HEK293 (cell line): ENCODE measurements at regions not wholly inside any gene's neighbourhood (a gene's known extent, or its start where the extent isn't known, plus 50 kb on each side); places are given as distances from the start of the nearest gene placed in this dataset.

ENCODE experiments used
- CTCF ChIP-seq: fragments of 450-650 bp; formaldehyde crosslinking; IDR thresholded peaks from 2 replicates; pipeline ENCODE4 v1.5.1; 2016; ENCODE audit warnings: missing biosample characterization, missing genetic modification characterization
- TCF7L2 ChIP-seq: IDR thresholded peaks from 2 replicates; pipeline ENCODE4 v1.6.1; 2011; ENCODE audit warnings: low read depth, mild to moderate bottlenecking, inconsistent platforms, low read length, moderate library complexity, borderline replicate concordance
- ZBTB1 ChIP-seq: fragments of 450-650 bp; formaldehyde crosslinking; IDR thresholded peaks from 2 replicates; pipeline ENCODE4 v1.5.1; 2016; ENCODE audit warnings: missing biosample characterization, missing genetic modification characterization
- ZBTB10 ChIP-seq: fragments of 450-650 bp; formaldehyde crosslinking; IDR thresholded peaks from 2 replicates; pipeline ENCODE4 v1.5.1; 2016; ENCODE audit warnings: missing biosample characterization, missing genetic modification characterization
- ZFP41 ChIP-seq: fragments of 450-650 bp; formaldehyde crosslinking; IDR thresholded peaks from 2 replicates; pipeline ENCODE4 v1.5.1; 2016; ENCODE audit warnings: missing biosample characterization, missing genetic modification characterization, borderline replicate concordance
- ZNF10 ChIP-seq: fragments of 450-650 bp; formaldehyde crosslinking; IDR thresholded peaks from 2 replicates; pipeline ENCODE4 v1.5.1; 2017; ENCODE audit warnings: missing biosample characterization, missing genetic modification characterization
- ZNF266 ChIP-seq: fragments of 450-650 bp; formaldehyde crosslinking; IDR thresholded peaks from 2 replicates; pipeline ENCODE4 v1.5.1; 2016; ENCODE audit warnings: missing biosample characterization, missing genetic modification characterization, low read depth
- ZNF324 ChIP-seq: fragments of 450-650 bp; formaldehyde crosslinking; IDR thresholded peaks from 2 replicates; pipeline ENCODE4 v1.5.1; 2016; ENCODE audit warnings: missing biosample characterization, missing genetic modification characterization
- ZNF529 ChIP-seq: fragments of 450-650 bp; formaldehyde crosslinking; IDR thresholded peaks from 2 replicates; pipeline ENCODE4 v1.5.1; 2017; ENCODE audit warnings: missing genetic modification characterization, missing biosample characterization; ENCODE audit not compliant: insufficient replicate concordance
- ZNF670 ChIP-seq: fragments of 450-650 bp; formaldehyde crosslinking; IDR thresholded peaks from 2 replicates; pipeline ENCODE4 v1.5.1; 2016; ENCODE audit warnings: missing biosample characterization, missing genetic modification characterization, low read depth
- ZNF704 ChIP-seq: fragments of 450-650 bp; formaldehyde crosslinking; IDR thresholded peaks from 2 replicates; pipeline ENCODE4 v1.5.1; 2016; ENCODE audit warnings: missing biosample characterization, missing genetic modification characterization
- TF ChIP-seq, protein P1 (sequence below): fragments of 450-650 bp; formaldehyde crosslinking; IDR thresholded peaks from 2 replicates; pipeline ENCODE4 v1.5.1; 2016; ENCODE audit warnings: missing biosample characterization, missing genetic modification characterization
- TF ChIP-seq, protein P2 (sequence below): fragments of 450-650 bp; formaldehyde crosslinking; IDR thresholded peaks from 2 replicates; pipeline ENCODE4 v1.5.1; 2016; ENCODE audit warnings: missing biosample characterization, missing genetic modification characterization
- TF ChIP-seq, protein P3 (sequence below): fragments of 450-650 bp; formaldehyde crosslinking; IDR thresholded peaks from 2 replicates; pipeline ENCODE4 v1.5.1; 2017; ENCODE audit warnings: missing biosample characterization, missing genetic modification characterization

DNA sequence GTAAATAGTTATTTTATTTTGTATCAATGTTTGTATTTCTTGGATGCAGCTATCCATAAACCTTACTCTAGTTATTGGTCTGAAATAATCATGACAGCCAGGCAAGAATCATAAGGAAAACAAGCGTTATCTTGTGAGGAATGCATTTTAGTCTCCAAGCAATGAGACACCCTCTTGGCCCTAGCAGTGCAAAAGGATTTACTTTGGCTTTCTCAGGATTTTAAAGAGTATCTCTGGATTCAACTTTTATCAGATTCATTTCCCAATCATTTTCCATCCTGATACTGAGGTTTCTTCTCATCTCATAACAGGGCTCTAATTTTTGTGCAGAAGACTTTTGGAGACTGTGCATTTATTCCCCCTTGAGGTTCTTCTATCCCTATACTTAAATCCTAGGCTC lies 480.8 kb downstream of the TMX3 start:
- TF ChIP-seq CTCF (tag by site-specific recombination) (no peak), ZBTB10 (tag by site-specific recombination) (no peak), ZNF266 (no peak), ZNF10 (no peak), TCF7L2 (no peak), ZNF529 (tag by site-specific recombination) (no peak), ZNF324 (tag by site-specific recombination) (no peak), ZBTB1 (tag by site-specific recombination) (no peak), ZFP41 (tag by site-specific recombination) (no peak), ZNF704 (tag by site-specific recombination) (no peak), ZNF670 (tag by site-specific recombination) (no peak)
- TF ChIP-seq, protein P1, sequence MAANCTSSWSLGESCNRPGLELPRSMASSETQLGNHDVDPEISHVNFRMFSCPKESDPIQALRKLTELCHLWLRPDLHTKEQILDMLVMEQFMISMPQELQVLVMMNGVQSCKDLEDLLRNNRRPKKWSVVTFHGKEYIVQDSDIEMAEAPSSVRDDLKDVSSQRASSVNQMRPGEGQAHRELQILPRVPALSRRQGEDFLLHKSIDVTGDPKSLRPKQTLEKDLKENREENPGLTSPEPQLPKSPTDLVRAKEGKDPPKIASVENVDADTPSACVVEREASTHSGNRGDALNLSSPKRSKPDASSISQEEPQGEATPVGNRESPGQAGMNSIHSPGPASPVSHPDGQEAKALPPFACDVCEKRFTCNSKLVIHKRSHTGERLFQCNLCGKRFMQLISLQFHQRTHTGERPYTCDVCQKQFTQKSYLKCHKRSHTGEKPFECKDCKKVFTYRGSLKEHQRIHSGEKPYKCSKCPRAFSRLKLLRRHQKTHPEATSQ (tag by site-specific recombination): no peak
- TF ChIP-seq, protein P2, sequence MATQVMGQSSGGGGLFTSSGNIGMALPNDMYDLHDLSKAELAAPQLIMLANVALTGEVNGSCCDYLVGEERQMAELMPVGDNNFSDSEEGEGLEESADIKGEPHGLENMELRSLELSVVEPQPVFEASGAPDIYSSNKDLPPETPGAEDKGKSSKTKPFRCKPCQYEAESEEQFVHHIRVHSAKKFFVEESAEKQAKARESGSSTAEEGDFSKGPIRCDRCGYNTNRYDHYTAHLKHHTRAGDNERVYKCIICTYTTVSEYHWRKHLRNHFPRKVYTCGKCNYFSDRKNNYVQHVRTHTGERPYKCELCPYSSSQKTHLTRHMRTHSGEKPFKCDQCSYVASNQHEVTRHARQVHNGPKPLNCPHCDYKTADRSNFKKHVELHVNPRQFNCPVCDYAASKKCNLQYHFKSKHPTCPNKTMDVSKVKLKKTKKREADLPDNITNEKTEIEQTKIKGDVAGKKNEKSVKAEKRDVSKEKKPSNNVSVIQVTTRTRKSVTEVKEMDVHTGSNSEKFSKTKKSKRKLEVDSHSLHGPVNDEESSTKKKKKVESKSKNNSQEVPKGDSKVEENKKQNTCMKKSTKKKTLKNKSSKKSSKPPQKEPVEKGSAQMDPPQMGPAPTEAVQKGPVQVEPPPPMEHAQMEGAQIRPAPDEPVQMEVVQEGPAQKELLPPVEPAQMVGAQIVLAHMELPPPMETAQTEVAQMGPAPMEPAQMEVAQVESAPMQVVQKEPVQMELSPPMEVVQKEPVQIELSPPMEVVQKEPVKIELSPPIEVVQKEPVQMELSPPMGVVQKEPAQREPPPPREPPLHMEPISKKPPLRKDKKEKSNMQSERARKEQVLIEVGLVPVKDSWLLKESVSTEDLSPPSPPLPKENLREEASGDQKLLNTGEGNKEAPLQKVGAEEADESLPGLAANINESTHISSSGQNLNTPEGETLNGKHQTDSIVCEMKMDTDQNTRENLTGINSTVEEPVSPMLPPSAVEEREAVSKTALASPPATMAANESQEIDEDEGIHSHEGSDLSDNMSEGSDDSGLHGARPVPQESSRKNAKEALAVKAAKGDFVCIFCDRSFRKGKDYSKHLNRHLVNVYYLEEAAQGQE (tag by site-specific recombination): no peak
- TF ChIP-seq, protein P3, sequence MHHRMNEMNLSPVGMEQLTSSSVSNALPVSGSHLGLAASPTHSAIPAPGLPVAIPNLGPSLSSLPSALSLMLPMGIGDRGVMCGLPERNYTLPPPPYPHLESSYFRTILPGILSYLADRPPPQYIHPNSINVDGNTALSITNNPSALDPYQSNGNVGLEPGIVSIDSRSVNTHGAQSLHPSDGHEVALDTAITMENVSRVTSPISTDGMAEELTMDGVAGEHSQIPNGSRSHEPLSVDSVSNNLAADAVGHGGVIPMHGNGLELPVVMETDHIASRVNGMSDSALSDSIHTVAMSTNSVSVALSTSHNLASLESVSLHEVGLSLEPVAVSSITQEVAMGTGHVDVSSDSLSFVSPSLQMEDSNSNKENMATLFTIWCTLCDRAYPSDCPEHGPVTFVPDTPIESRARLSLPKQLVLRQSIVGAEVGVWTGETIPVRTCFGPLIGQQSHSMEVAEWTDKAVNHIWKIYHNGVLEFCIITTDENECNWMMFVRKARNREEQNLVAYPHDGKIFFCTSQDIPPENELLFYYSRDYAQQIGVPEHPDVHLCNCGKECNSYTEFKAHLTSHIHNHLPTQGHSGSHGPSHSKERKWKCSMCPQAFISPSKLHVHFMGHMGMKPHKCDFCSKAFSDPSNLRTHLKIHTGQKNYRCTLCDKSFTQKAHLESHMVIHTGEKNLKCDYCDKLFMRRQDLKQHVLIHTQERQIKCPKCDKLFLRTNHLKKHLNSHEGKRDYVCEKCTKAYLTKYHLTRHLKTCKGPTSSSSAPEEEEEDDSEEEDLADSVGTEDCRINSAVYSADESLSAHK (tag by site-specific recombination): no peak
